ENCODE measurements at regions not wholly inside any gene's neighbourhood (a gene's known extent, or its start where the extent isn't known, plus 50 kb on each side); places are given as distances from the start of the nearest gene placed in this dataset.
"Not testable (repeated sequence)": the region's sequence is repeated elsewhere in the genome, so short reads cannot be mapped to it uniquely, and the experiment has no call there.

GRCh38 chr4:162938738-162939485, 227.8 kb downstream of the NAF1 start:
- no peak for DNase-seq

DNA sequence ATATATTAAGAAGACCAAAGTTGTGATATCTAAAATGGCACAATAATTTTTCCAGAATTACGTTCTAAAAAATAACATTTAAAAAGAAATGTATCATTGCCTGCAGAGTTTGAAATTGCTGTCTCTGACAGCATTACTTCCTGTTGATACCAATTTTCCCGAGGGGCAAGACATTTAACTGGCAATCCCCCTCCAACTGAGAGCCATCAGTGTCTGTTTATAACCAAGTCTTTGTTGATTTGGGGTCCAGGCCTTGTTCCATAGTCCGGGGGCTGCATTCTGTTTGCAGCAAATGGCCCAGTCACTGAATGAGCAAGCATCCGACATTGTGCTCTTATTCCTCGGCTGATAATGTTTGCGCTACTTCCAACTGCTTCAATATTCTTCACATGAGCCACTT, 231.5 kb downstream of the NAF1 start:
- no peak for DNase-seq

- DNase-seq, result no peak
Observed at GRCh38 chr4:162931286-162931685, 235.4 kb downstream of the NAF1 start.

- no peak for DNase-seq
Observed at GRCh38 chr4:162921178-162921785, 245.4 kb downstream of the NAF1 start.

DNA sequence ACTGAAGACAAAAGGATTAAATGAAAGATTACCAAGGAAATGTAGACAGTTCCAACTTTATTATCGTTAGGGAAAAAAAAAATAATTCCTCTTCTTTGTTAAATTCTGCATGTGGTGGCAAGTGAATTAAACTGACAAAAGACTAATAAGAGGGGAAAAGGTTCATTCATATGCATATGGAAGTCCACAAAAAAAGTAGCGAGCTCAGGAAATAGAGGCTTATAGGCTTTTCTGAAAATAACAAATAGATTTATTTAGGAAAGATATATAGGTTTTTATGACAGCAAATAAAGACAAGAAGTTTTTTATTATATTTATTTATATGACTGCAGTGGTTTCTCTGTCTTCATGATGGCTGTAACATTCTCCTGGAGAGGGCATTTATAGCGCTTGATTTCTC, 246.0 kb downstream of the NAF1 start:
- DNase-seq, result no peak

GRCh38 chr4:162912482-162912881, 254.2 kb downstream of the NAF1 start:
- no peak for DNase-seq

DNA sequence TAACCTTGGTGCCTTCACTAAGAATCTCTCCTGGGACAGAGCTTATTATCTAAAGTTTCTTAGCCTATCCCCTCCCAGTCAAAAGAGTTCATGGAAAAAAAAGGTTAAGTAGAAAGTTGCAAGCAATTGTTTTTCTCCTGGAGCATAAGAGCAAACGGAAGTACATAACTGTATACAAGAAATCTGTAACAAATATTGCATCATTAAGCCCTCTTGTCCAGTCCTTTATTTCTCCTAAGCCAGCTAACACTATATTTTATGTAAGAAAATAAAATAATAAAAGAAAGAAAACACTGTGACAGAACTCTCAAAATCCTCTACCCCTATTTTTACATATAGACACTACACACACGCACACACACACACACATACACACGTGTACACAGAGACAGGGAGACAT, 255.3 kb downstream of the NAF1 start:
- no peak for DNase-seq

DNA sequence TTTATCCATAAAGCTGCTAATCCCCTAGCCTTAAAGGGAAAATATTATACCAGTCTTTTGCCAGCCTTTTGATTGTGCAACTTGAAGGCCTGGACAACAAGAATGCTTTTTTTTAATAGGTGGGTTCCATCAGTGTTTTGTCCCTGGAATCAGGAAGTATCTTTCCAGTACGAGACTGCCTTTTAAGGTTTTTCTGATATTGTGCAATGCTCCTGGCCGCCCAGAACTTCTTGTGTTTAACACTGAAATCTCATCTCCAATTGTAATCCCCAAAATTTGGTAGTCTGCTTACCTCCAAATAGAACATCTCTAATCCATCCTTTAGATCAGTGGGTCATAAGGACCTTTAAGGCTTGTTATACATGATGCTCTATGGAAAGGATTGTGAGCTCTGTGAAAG, 256.7 kb downstream of the NAF1 start:
- DNase-seq, result no peak

DNA sequence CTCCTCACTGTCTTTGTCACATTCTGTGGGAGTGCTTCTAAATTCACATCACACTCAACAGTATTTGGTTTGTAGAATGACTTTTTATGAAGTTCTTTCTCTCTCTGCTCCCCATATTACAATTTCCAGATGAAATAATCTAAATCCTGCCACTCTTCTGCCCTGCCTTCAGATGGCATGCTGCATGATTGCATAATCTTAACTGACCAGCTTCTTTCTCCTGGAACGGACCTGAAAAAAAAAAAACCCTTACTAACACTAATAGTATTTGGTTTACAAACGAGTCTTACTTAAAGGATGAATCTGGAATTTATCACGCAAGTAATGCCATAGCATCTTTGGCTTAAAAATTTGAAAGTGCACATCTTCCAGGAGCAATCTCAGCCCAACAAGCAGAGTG, 272.3 kb downstream of the NAF1 start:
- no peak for DNase-seq

DNA sequence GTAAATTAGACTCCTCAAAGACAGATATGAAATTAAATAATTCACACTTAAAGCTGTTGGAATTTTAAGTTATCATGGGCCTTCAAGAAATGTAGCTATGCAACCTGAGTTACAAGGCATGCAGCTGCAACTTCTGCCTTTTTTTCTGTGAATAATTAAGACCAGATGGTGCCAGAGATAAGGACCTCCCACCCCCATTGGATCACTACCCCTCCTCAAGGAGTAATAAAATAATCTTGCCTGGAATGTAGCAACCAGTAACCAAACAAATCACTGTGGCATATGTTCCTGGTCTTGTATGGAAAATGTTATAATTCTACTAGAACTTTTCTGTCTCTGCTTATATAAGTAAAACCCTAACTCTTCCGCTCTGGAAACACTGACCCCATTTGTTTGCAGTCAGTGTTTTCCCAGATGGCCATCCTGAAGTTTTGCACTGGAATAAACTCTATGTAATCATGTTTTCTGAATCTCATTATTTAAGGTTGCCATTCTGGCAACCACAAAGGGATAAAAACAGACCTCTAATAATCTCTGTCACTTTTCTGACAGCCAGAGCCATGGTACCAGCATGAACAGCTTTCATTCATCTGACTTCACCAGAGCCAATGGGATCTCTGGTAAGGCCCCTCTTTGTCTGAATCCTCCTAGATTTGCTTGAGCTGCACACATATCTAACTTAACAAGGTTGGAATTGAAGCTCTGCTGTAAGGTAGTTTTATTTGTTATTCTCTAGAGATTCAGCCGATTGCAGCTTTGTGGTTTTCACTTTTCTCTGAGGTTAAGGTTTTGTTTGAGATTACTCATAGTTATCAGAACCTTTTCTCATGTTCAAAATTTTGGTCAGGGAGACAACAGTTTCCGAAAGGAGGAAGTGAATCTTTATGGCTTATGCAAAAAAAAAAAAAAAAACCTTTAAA, 274.6 kb downstream of the NAF1 start:
- peak; percentile 42 for DNase-seq

DNA sequence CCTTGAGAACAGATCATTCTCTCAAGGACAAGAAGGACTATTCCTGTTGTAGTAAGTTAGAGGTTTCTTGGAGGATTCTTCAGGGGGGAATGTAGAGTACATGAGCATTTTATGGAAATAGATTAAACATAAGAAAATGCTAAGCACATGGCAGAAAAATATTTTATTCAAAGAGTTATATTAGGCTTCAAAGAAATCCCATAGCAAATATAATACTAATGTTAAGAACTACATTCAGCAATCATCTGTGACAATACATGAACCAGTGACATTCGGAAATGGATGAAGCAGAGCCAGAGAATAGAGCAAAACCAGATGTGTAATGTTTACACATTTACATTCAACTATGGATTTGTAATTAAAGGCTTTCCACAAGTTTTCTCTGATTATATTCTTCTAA, 288.6 kb downstream of the NAF1 start:
- no peak for DNase-seq

DNA sequence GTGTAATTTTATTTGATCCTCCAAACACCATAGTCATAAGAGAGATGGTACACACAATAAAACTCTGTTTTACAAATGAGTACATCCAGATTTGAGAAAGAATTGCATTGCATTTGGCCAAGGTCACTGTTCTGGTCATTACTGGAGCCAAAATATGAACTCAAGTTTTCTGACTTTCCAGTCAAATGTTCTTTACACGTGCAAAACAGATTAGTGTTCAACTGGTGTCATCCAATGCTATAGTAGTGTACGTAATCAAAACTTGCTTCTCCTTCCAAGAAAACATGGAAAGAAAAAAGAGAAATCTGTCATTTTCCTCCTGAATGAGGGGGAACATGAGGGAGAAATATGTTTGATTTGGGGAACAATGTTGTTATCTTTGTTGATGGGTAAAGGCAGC, 291.9 kb downstream of the NAF1 start:
- no peak for DNase-seq

DNA sequence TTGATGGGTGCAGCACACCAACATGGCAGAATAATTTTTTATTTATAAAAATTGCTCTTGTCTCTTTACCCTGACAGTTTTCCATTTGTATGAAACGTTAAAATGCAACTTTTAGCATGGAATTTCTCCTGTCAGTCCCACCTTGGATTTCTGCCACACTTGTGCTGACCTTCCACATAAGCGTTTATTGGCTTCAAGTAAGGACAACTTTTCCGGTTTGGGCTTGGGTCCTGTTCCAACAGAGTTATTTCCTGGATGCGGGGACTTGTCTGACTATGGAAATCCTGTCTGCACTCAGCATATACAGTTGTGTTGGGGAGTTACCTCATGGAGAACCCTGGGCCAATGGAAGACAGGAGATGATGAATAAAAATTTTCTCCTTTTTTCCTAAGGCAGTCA, 294.7 kb downstream of the NAF1 start:
- no peak for DNase-seq

- no peak for DNase-seq
Observed at GRCh38 chr4:162869157-162869556, 297.5 kb downstream of the NAF1 start.

DNA sequence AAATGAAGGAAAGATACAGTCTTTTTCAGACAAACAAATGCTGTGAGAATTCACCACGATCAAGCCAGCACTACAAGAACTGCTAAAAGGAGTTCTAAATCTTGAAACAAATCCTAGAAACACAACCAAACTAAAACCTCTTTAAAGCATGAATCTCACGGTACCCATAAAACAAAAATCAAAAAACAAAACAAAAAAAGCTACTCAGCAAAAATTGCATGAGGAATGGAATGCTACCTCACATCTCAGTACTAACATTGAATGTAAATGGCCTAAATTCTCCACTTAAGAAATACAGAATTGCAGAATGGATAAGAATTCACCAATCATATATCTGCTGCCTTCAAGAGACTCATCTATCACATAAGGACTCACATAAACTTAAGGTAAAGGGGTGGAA, 300.1 kb downstream of the NAF1 start:
- no peak for DNase-seq

DNA sequence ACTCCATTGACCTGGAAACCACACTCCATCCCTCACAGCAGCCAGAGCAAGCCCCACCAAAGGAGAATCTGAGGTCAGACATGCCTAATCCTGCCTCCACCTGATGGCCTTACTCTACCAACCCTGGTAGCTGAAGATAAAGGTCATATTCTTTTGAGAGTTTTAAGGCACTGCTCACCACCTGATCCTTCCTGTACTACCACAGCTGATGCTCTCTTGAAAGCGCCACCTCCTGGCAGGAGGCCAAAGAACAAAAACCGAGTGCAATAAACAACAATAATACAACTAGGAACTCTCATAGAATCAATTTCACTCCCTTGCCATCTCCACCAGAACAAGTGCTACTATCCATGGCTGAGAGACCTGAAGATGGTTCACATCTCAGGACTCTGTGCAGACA, 301.6 kb downstream of the NAF1 start:
- no peak for DNase-seq

DNA sequence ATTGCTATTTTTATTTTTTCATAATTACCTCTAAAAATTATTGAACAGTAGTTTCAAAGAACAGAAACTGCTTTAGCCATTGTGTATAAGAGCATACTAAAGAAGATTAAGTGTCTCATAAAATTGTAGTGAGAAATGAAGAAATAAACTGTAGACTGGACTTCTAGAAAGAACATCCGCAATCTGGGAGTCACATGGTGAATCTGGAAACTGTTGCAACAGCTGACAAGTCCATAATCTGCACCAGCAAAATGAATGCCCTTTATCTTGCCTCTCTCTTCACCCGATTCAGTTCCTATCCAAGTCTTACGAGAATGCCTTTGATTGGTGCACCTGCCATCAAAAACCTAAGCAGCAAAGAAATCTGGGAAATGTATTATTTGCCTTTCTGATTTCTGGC, 312.9 kb downstream of the NAF1 start:
- DNase-seq, result no peak

GRCh38 chr4:162852642-162853041, 314.0 kb downstream of the NAF1 start:
- no peak for DNase-seq

DNA sequence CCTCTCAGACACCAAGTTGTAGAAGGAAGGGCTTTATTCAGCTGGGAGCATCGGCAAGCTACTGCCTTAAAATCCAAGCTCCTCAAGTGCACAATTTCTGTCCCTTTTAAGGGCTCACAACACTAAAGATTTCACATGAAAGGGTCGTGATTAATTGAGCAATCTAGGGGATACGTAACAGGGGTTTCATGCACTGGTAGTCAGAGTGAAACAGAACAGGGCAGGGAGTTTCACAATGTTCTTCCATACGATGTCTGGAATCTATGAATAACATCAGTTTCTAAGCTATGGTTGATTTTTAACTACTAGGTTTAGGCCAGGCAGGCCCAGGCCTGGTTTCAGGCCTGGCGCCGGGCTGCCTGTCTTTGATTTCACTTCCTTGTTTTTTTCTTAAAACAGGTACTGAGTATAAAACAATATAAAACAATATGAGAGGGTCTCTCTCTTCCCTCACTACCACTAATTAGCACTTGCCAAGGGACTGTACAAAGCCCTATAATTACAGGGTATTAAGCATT, 315.4 kb downstream of the NAF1 start:
- not testable (repeated sequence) for DNase-seq

DNA sequence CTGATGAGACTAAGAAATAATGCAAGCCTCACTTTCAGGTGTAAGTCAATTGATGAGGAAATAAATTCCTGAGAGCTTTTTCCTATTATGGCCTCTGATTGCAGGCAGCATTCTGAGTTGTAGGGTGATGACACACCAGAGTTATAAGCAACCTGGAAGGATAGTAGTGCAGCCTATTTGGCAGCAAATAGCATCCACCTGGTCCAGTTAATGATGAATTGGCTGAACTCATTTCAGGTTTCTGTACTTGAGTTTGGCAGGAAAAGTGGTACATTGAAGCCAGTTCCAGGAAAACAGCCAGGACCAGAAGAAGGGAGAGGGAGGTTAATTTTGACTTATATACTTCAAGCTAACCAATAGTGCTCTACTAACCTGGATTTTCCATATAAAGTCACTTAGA, 316.8 kb downstream of the NAF1 start:
- DNase-seq, result no peak

DNA sequence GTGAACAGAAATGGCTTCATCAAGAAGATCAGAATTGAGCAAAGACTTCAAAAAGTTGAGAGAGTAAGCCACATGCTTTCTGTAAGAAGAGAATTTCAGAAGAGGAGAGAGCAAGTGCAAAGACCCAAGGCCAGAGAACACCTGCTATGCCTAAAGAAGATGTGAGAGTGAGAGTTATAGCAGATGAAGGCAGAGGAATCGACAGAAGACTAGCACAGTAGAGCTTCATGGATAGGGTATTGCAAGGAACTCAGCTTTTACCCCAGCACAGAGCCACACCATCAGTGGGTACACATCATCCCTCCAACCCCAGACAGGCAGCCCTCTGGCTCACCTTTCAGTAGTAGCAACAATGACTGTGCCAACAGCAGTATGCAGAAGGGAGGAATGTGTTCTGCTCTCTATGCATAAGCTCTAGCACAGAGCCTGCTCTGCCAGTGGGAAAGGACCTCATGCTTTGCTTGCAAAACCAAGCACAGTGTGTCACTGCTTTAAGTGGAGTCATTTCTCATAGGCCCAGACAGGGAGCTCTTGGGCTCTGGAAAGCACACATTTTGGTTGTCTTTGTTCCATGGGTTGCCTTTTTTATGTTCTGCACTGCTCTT, 318.6 kb downstream of the NAF1 start:
- DNase-seq, result no peak

- DNase-seq, result no peak
Observed at GRCh38 chr4:162841753-162842152, 324.9 kb downstream of the NAF1 start.

- no peak for DNase-seq
Observed at GRCh38 chr4:162839814-162840213, 326.9 kb downstream of the NAF1 start.
